CD4-positive, alpha-beta T cell treated with Interleukin-6 for 4 hours (primary cell): ENCODE measurements at regions not wholly inside any gene's neighbourhood (a gene's known extent, or its start where the extent isn't known, plus 50 kb on each side); places are given as distances from the start of the nearest gene placed in this dataset.
"Not testable (repeated sequence)": the region's sequence is repeated elsewhere in the genome, so short reads cannot be mapped to it uniquely, and the experiment has no call there.

ENCODE experiments used
- DNase-seq: peaks from one replicate; pipeline ENCODE4 v3.0.0-alpha.2; 2020; ENCODE audit warnings: mixed read lengths

- DNase-seq = no peak
Observed at GRCh38 chr7:29619111-29619510, 55.5 kb downstream of the PRR15 start.

- no peak for DNase-seq
Observed at GRCh38 chr7:29619848-29620555, 56.4 kb downstream of the PRR15 start.

GRCh38 chr7:29620556-29620930 lies 56.9 kb downstream of the PRR15 start:
- no peak for DNase-seq

GRCh38 chr7:29622335-29623265 lies 59.0 kb downstream of the PRR15 start:
- no peak for DNase-seq

GRCh38 chr7:29623973-29624372 lies 60.3 kb downstream of the PRR15 start:
- no peak for DNase-seq

- no peak for DNase-seq
Observed at GRCh38 chr7:29626730-29627129, 63.1 kb downstream of the PRR15 start.

- DNase-seq = no peak
Observed at GRCh38 chr7:29627631-29628030, 64.0 kb downstream of the PRR15 start.

- no peak for DNase-seq
Observed at GRCh38 chr7:29629507-29629906, 65.9 kb downstream of the PRR15 start.

GRCh38 chr7:29635067-29636008 lies 71.7 kb downstream of the PRR15 start:
- not testable (repeated sequence) for DNase-seq

GRCh38 chr7:29636009-29636351 lies 72.3 kb downstream of the PRR15 start:
- no peak for DNase-seq

GRCh38 chr7:29637374-29637773 lies 73.7 kb downstream of the PRR15 start:
- no peak for DNase-seq

- DNase-seq = not testable (repeated sequence)
Observed at GRCh38 chr7:29638841-29639240, 75.2 kb downstream of the PRR15 start.

- DNase-seq = no peak
Observed at GRCh38 chr7:29639386-29639785, 75.8 kb downstream of the PRR15 start.

GRCh38 chr7:29639886-29640595 lies 76.4 kb downstream of the PRR15 start:
- no peak for DNase-seq

GRCh38 chr7:29641651-29642050 lies 78.0 kb downstream of the PRR15 start:
- no peak for DNase-seq

GRCh38 chr7:29642494-29643155 lies 79.0 kb downstream of the PRR15 start:
- DNase-seq = no peak

- DNase-seq = not testable (repeated sequence)
Observed at GRCh38 chr7:29646116-29646515, 82.5 kb downstream of the PRR15 start.

GRCh38 chr7:29647020-29647654 lies 83.5 kb downstream of the PRR15 start:
- DNase-seq = no peak

GRCh38 chr7:29647691-29648210 lies 84.1 kb downstream of the PRR15 start:
- not testable (repeated sequence) for DNase-seq

- no peak for DNase-seq
Observed at GRCh38 chr7:29649028-29649716, 85.5 kb downstream of the PRR15 start.
